HUES48 (cell line): ENCODE measurements at regions not wholly inside any gene's neighbourhood (a gene's known extent, or its start where the extent isn't known, plus 50 kb on each side); places are given as distances from the start of the nearest gene placed in this dataset.

Experiments
- H3K27ac ChIP-seq: one replicate; pipeline ENCODE4 v1.7.0; 2013; ENCODE audit warnings: low read depth, low read length, inconsistent platforms
- H3K27me3 ChIP-seq: 2 replicates; pipeline ENCODE4 v1.6.1; 2013; ENCODE audit warnings: mild to moderate bottlenecking, low read length; ENCODE audit not compliant: control insufficient read depth, insufficient read depth
- H3K36me3 ChIP-seq: 2 replicates; pipeline ENCODE4 v1.6.1; 2013; ENCODE audit warnings: low read length; ENCODE audit not compliant: control insufficient read depth, insufficient read depth
- H3K4me1 ChIP-seq: 2 replicates; pipeline ENCODE4 v1.6.1; 2013; ENCODE audit warnings: mild to moderate bottlenecking, low read length; ENCODE audit not compliant: control insufficient read depth, insufficient read depth
- H3K4me3 ChIP-seq: 2 replicates; pipeline ENCODE4 v1.5.1; 2013; ENCODE audit warnings: mild to moderate bottlenecking, low read depth, low read length
- H3K9ac ChIP-seq: 2 replicates; pipeline ENCODE4 v1.6.1; 2013; ENCODE audit warnings: mild to moderate bottlenecking, low read depth, low read length, moderate library complexity
- H3K9me3 ChIP-seq: 2 replicates; pipeline ENCODE4 v1.6.1; 2013; ENCODE audit warnings: low read length; ENCODE audit not compliant: control insufficient read depth, insufficient read depth

DNA sequence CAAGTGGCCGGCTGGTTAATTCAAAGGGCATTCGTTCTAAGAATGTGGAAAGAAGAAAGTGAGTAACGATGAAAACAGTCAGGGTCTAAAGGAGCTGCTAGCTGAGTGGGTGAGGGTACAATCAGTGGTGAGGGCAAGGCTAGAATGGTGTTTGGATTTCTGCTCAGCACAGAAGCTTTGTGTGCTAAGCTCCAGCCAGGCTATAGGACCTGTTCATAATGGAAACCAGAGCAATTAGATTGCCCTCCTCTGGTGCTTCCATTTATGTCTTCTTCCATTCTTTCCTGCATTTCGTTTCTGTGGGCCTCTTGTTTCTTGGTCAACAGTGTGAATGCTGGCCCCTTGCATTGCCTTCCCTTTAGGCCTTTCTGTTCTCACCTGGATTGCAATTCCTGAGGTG lies 572.9 kb upstream of the CHORDC1 start:
- H3K9ac ChIP-seq: no peak overlapping the region
- no peaks in the 10 kb centered on the region for H3K9me3 ChIP-seq
- no peaks in the 10 kb centered on the region for H3K36me3 ChIP-seq
- H3K27ac ChIP-seq: no peak overlapping the region
- no peak overlapping the region for H3K4me3 ChIP-seq
- H3K4me1 ChIP-seq: peaks cover 6% of the 10 kb centered on the region; the same call in 1 of the 2 replicates
- H3K27me3 ChIP-seq: no peaks in the 10 kb centered on the region

GRCh38 chr11:90788961-90789360 lies 566.1 kb upstream of the CHORDC1 start:
- no peaks in the 10 kb centered on the region for H3K27me3 ChIP-seq
- H3K36me3 ChIP-seq: no peaks in the 10 kb centered on the region
- H3K9me3 ChIP-seq: peaks cover 2% of the 10 kb centered on the region; the same call in 1 of the 2 replicates
- no peak overlapping the region for H3K9ac ChIP-seq
- no peaks in the 10 kb centered on the region for H3K4me1 ChIP-seq
- H3K27ac ChIP-seq: no peak overlapping the region
- no peak overlapping the region for H3K4me3 ChIP-seq

- Histone ChIP-seq H3K27ac (no peak overlapping the region), H3K9me3 (peaks cover 2% of the 10 kb centered on the region; the same call in 1 of the 2 replicates), H3K27me3 (no peaks in the 10 kb centered on the region), H3K36me3 (no peaks in the 10 kb centered on the region), H3K4me1 (no peaks in the 10 kb centered on the region), H3K9ac (no peak overlapping the region), H3K4me3 (no peak overlapping the region)
These were observed 561.5 kb upstream of the CHORDC1 start for GRCh38 chr11:90784241-90784814.

GRCh38 chr11:90783111-90783510 lies 560.3 kb upstream of the CHORDC1 start:
- no peaks in the 10 kb centered on the region for H3K27me3 ChIP-seq

GRCh38 chr11:90779098-90779497 lies 556.2 kb upstream of the CHORDC1 start:
- H3K9me3 ChIP-seq: peaks cover 9% of the 10 kb centered on the region
- no peak overlapping the region for H3K9ac ChIP-seq
- no peak overlapping the region for H3K27ac ChIP-seq
- H3K4me3 ChIP-seq: no peak overlapping the region
- peaks cover 3% of the 10 kb centered on the region; the same call in 1 of the 2 replicates for H3K4me1 ChIP-seq
- no peaks in the 10 kb centered on the region for H3K36me3 ChIP-seq
- H3K27me3 ChIP-seq: no peaks in the 10 kb centered on the region

More at GRCh38 chr11:90783111-90783510, 560.3 kb upstream of the CHORDC1 start:
- Histone ChIP-seq H3K4me1 (no peaks in the 10 kb centered on the region), H3K27ac (no peak overlapping the region), H3K9ac (no peak overlapping the region), H3K9me3 (peaks cover 2% of the 10 kb centered on the region; the same call in 1 of the 2 replicates), H3K36me3 (no peaks in the 10 kb centered on the region), H3K4me3 (no peak overlapping the region)

- Histone ChIP-seq H3K36me3 (no peaks in the 10 kb centered on the region), H3K27ac (no peak overlapping the region), H3K27me3 (no peaks in the 10 kb centered on the region), H3K9me3 (peaks cover 9% of the 10 kb centered on the region), H3K9ac (no peak overlapping the region), H3K4me1 (peaks cover 3% of the 10 kb centered on the region; the same call in 1 of the 2 replicates), H3K4me3 (no peak overlapping the region)
These were observed 552.8 kb upstream of the CHORDC1 start for GRCh38 chr11:90775567-90776165.

- Histone ChIP-seq H3K4me1 (peaks cover 3% of the 10 kb centered on the region; the same call in 1 of the 2 replicates), H3K27me3 (no peaks in the 10 kb centered on the region), H3K9ac (no peak overlapping the region), H3K9me3 (peaks cover 9% of the 10 kb centered on the region), H3K36me3 (no peaks in the 10 kb centered on the region), H3K27ac (no peak overlapping the region), H3K4me3 (no peak overlapping the region)
These were observed 552.1 kb upstream of the CHORDC1 start for GRCh38 chr11:90774727-90775566.

DNA sequence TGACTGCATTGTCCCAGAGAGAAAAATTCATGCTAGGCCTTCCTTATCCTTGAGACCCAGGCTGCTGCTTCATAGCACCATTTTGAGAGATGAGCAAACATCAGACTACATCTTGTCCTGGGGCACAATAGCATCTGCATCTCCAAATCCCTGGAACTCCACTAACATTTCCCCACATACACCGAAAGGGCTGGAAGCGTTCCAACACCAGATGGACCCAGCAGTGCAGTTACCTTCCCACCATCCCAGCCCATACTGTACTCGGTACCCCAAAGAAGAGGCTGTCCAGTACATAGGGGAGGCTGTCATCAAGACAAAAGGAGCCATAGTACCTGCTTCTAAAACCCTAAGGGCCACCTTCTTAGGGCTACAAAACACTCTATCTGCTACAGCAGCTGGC lies 547.2 kb upstream of the CHORDC1 start:
- peaks cover 3% of the 10 kb centered on the region; the same call in 1 of the 2 replicates for H3K9me3 ChIP-seq
- H3K27ac ChIP-seq: no peak overlapping the region
- H3K36me3 ChIP-seq: no peaks in the 10 kb centered on the region
- no peaks in the 10 kb centered on the region for H3K4me1 ChIP-seq
- no peak overlapping the region for H3K4me3 ChIP-seq
- no peaks in the 10 kb centered on the region for H3K27me3 ChIP-seq
- no peak overlapping the region for H3K9ac ChIP-seq

GRCh38 chr11:90766121-90766520 lies 543.3 kb upstream of the CHORDC1 start:
- Histone ChIP-seq H3K9ac (no peak overlapping the region), H3K4me1 (no peaks in the 10 kb centered on the region), H3K27ac (no peak overlapping the region), H3K9me3 (no peaks in the 10 kb centered on the region), H3K36me3 (no peaks in the 10 kb centered on the region), H3K27me3 (no peaks in the 10 kb centered on the region), H3K4me3 (no peak overlapping the region)

GRCh38 chr11:90764691-90765090 lies 541.8 kb upstream of the CHORDC1 start:
- H3K27me3 ChIP-seq: no peaks in the 10 kb centered on the region
- no peak overlapping the region for H3K4me3 ChIP-seq
- no peaks in the 10 kb centered on the region for H3K4me1 ChIP-seq

More at GRCh38 chr11:90764691-90765090, 541.8 kb upstream of the CHORDC1 start:
- Histone ChIP-seq H3K9ac (no peak overlapping the region), H3K36me3 (no peaks in the 10 kb centered on the region), H3K27ac (no peak overlapping the region), H3K9me3 (no peaks in the 10 kb centered on the region)
